H9 (cell line): ENCODE measurements at regions not wholly inside any gene's neighbourhood (a gene's known extent, or its start where the extent isn't known, plus 50 kb on each side); places are given as distances from the start of the nearest gene placed in this dataset.

Experiments
- DNase-seq: peaks from one replicate; pipeline ENCODE4 v3.0.0-alpha.2; 2017
- H2AFZ ChIP-seq: one replicate; pipeline ENCODE4 v1.6.1; 2013; ENCODE audit warnings: mild to moderate bottlenecking, low read length, control low read depth, moderate library complexity
- H2AK5ac ChIP-seq: 2 replicates; pipeline ENCODE4 v1.6.1; 2013; ENCODE audit warnings: low read length, control low read depth, mixed read lengths; ENCODE audit not compliant: insufficient read length
- H2BK120ac ChIP-seq: one replicate; pipeline ENCODE4 v1.6.1; 2013; ENCODE audit warnings: low read depth, mild to moderate bottlenecking, low read length, control low read depth, inconsistent platforms; ENCODE audit not compliant: poor library complexity, severe bottlenecking
- H2BK12ac ChIP-seq: 2 replicates; pipeline ENCODE4 v1.6.1; 2013; ENCODE audit warnings: low read length, control low read depth, mixed read lengths, low read depth; ENCODE audit not compliant: insufficient read length
- H2BK15ac ChIP-seq: 2 replicates; pipeline ENCODE4 v1.6.1; 2013; ENCODE audit warnings: low read depth, low read length, control low read depth
- H2BK20ac ChIP-seq: one replicate; pipeline ENCODE4 v1.6.1; 2013; ENCODE audit warnings: low read depth, mild to moderate bottlenecking, low read length, control low read depth, inconsistent platforms; ENCODE audit not compliant: poor library complexity, severe bottlenecking
- H2BK5ac ChIP-seq: 2 replicates; pipeline ENCODE4 v1.6.1; 2013; ENCODE audit warnings: low read length, control low read depth, mixed read lengths; ENCODE audit not compliant: insufficient read length
- H3K14ac ChIP-seq: 2 replicates; pipeline ENCODE4 v1.6.1; 2013; ENCODE audit warnings: low read length, control low read depth; ENCODE audit not compliant: insufficient read depth
- H3K18ac ChIP-seq: 2 replicates; pipeline ENCODE4 v1.6.1; 2013; ENCODE audit warnings: low read depth, mild to moderate bottlenecking, mixed read lengths, low read length, control low read depth; ENCODE audit not compliant: insufficient read length
- H3K23ac ChIP-seq: 2 replicates; pipeline ENCODE4 v1.6.1; 2013; ENCODE audit warnings: low read length, control low read depth, mixed read lengths, low read depth; ENCODE audit not compliant: insufficient read length
- H3K23me2 ChIP-seq: 2 replicates; pipeline ENCODE4 v1.6.1; 2013; ENCODE audit warnings: low read depth, mild to moderate bottlenecking, mixed read lengths, low read length, control low read depth; ENCODE audit not compliant: insufficient read length, poor library complexity, severe bottlenecking
- H3K27ac ChIP-seq: 2 replicates; pipeline ENCODE4 v1.5.1; 2013; ENCODE audit warnings: low read length, control low read depth, mixed read lengths, low read depth; ENCODE audit not compliant: insufficient read length
- H3K27me3 ChIP-seq: 2 replicates; pipeline ENCODE4 v1.6.1; 2013; ENCODE audit warnings: low read length, control low read depth, inconsistent platforms; ENCODE audit not compliant: insufficient read depth
- H3K4ac ChIP-seq: 2 replicates; pipeline ENCODE4 v1.6.1; 2013; ENCODE audit warnings: low read depth, mild to moderate bottlenecking, control low read depth, inconsistent platforms, low read length, moderate library complexity
- H3K4me1 ChIP-seq: 2 replicates; pipeline ENCODE4 v1.6.1; 2013; ENCODE audit warnings: low read length, control low read depth, inconsistent platforms; ENCODE audit not compliant: insufficient read depth
- H3K4me2 ChIP-seq: 2 replicates; pipeline ENCODE4 v1.6.1; 2013; ENCODE audit warnings: low read length, control low read depth, mixed read lengths; ENCODE audit not compliant: insufficient read length, insufficient read depth
- H3K56ac ChIP-seq: 2 replicates; pipeline ENCODE4 v1.6.1; 2013; ENCODE audit warnings: low read depth, mild to moderate bottlenecking, mixed read lengths, low read length, control low read depth; ENCODE audit not compliant: insufficient read length
- H3K79me1 ChIP-seq: 2 replicates; pipeline ENCODE4 v1.6.1; 2013; ENCODE audit warnings: low read depth, mild to moderate bottlenecking, moderate library complexity, low read length, control low read depth, inconsistent platforms; ENCODE audit not compliant: insufficient read depth, poor library complexity, severe bottlenecking
- H3K79me2 ChIP-seq: 2 replicates; pipeline ENCODE4 v1.6.1; 2013; ENCODE audit warnings: low read length, control low read depth, inconsistent platforms; ENCODE audit not compliant: insufficient read depth
- H3K9ac ChIP-seq: 2 replicates; pipeline ENCODE4 v1.6.1; 2013; ENCODE audit warnings: low read length, control low read depth, mixed read lengths; ENCODE audit not compliant: insufficient read length; ENCODE audit errors: extremely low read depth
- H3K9me3 ChIP-seq: one replicate; pipeline ENCODE4 v1.6.1; 2013; ENCODE audit warnings: low read depth, low read length, inconsistent platforms; ENCODE audit not compliant: control insufficient read depth
- H3T11ph ChIP-seq: one replicate; pipeline ENCODE4 v1.6.1; 2013; ENCODE audit warnings: mild to moderate bottlenecking, low read length, control low read depth, inconsistent platforms
- H4K20me1 ChIP-seq: one replicate; pipeline ENCODE4 v1.6.1; 2013; ENCODE audit not compliant: control insufficient read depth, insufficient read length, insufficient read depth
- H4K5ac ChIP-seq: 2 replicates; pipeline ENCODE4 v1.6.1; 2013; ENCODE audit warnings: low read depth, mild to moderate bottlenecking, mixed read lengths, low read length, control low read depth; ENCODE audit not compliant: insufficient read length
- H4K8ac ChIP-seq: replicated peaks from 2 replicates; pipeline ENCODE4 v1.6.1; 2013; ENCODE audit warnings: low read length, control low read depth, mixed read lengths, low read depth; ENCODE audit not compliant: insufficient read length
- H4K91ac ChIP-seq: 2 replicates; pipeline ENCODE4 v1.6.1; 2013; ENCODE audit warnings: low read depth, mild to moderate bottlenecking, moderate library complexity, mixed read lengths, low read length, control low read depth; ENCODE audit not compliant: insufficient read length
- H3K27ac Mint-ChIP-seq, 3 experiments: 2 replicates in 2 of 3; 3 replicates in 1 of 3; pipeline ENCODE4 v1.8.0; 2020 to 2021; ENCODE audit warnings: mixed read lengths in 3 of 3, mild to moderate bottlenecking in 1 of 3, moderate library complexity in 1 of 3
- H3K27me3 Mint-ChIP-seq: 2 replicates; pipeline ENCODE4 v1.8.0; 2021; ENCODE audit warnings: low read depth, mild to moderate bottlenecking, moderate library complexity, mixed read lengths
- H3K36me3 Mint-ChIP-seq, 3 experiments: 2 replicates in 2 of 3; 3 replicates in 1 of 3; pipeline ENCODE4 v1.8.0; 2020 to 2021; ENCODE audit warnings: low read depth in 3 of 3, mixed read lengths in 3 of 3; ENCODE audit not compliant: insufficient read depth in 1 of 3
- H3K4me1 Mint-ChIP-seq, 2 experiments: 2 replicates each; pipeline ENCODE4 v1.8.0; 2020; ENCODE audit warnings: mixed read lengths in 2 of 2
- H3K4me3 Mint-ChIP-seq, 2 experiments: 2 replicates in 1 of 2; 3 replicates in 1 of 2; pipeline ENCODE4 v1.8.0; 2020 to 2021; ENCODE audit warnings: mild to moderate bottlenecking in 2 of 2, mixed read lengths in 2 of 2, moderate library complexity in 1 of 2
- H3K9me3 Mint-ChIP-seq, 2 experiments: 2 replicates in 1 of 2; 3 replicates in 1 of 2; pipeline ENCODE4 v1.8.0; 2020; ENCODE audit warnings: mild to moderate bottlenecking in 2 of 2, mixed read lengths in 2 of 2, moderate library complexity in 1 of 2
- WGBS: extraction: QIAGEN DNeasy Blood & Tissue Kit; methylation state at CpG from one replicate; pipeline ENCODE4 v1.1.7; 2013; ENCODE audit warnings: missing lambda C conversion rate, low lambda C conversion rate, mixed read lengths; ENCODE audit not compliant: insufficient read length; ENCODE audit errors: extremely low coverage; 5-methylcytosine and 5-hydroxymethylcytosine counted together
- TF ChIP-seq, protein P1 (sequence below): fragments of 200-600 bp; sonication (generic); conservative IDR thresholded peaks from 3 replicates; pipeline ENCODE4 v1.8.0; 2021; ENCODE audit warnings: antibody characterized with exemption, mild to moderate bottlenecking

DNA sequence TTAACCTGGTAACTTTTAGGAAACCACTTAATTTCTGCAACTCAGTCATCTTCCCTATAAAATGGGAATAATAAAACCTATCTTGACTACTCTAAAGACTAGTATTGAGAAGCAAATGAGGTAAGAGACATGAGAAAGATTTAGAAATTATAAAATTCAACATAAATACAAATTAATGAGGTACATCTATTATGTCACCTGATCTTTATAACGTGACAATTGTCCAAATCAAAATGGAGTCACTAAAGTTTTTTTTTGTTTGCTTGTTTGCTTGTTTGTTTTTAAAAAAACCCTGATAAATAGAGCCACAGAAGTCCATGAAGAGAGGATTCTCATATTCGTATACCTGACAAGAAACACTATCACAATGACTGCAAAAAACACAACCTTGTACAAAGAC, 242.8 kb downstream of the LRRN1 start:
- Histone ChIP-seq H3K4ac (no peak overlapping the region), H4K20me1 (no peaks in the 10 kb centered on the region), H2BK120ac (no peak overlapping the region), H3K4me2 (no peak overlapping the region), H3K18ac (no peak overlapping the region), H2BK5ac (no peak overlapping the region), H2BK15ac (no peak overlapping the region), H3K27ac (no peak overlapping the region), H3T11ph (no peak overlapping the region), H3K4me1 (no peaks in the 10 kb centered on the region), H3K79me2 (no peaks in the 10 kb centered on the region), H2AK5ac (no peak overlapping the region), H2AFZ (no peak overlapping the region), H3K9ac (no peak overlapping the region), H3K27me3 (no peaks in the 10 kb centered on the region), H3K56ac (no peak overlapping the region), H3K23ac (no peak overlapping the region), H2BK12ac (no peak overlapping the region), H3K9me3 (no peaks in the 10 kb centered on the region), H4K91ac (no peak overlapping the region), H4K5ac (no peak overlapping the region), H3K23me2 (no peaks in the 10 kb centered on the region), H3K14ac (no peak overlapping the region), H2BK20ac (no peak overlapping the region), H3K79me1 (no peaks in the 10 kb centered on the region), H4K8ac (no peak overlapping the region)
- H3K36me3 Mint-ChIP-seq, result no peaks in the 10 kb centered on the region
- H3K4me1 Mint-ChIP-seq, result no peaks in the 10 kb centered on the region
- no peak overlapping the region for H3K27ac Mint-ChIP-seq
- TF ChIP-seq, protein P1, sequence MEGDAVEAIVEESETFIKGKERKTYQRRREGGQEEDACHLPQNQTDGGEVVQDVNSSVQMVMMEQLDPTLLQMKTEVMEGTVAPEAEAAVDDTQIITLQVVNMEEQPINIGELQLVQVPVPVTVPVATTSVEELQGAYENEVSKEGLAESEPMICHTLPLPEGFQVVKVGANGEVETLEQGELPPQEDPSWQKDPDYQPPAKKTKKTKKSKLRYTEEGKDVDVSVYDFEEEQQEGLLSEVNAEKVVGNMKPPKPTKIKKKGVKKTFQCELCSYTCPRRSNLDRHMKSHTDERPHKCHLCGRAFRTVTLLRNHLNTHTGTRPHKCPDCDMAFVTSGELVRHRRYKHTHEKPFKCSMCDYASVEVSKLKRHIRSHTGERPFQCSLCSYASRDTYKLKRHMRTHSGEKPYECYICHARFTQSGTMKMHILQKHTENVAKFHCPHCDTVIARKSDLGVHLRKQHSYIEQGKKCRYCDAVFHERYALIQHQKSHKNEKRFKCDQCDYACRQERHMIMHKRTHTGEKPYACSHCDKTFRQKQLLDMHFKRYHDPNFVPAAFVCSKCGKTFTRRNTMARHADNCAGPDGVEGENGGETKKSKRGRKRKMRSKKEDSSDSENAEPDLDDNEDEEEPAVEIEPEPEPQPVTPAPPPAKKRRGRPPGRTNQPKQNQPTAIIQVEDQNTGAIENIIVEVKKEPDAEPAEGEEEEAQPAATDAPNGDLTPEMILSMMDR, result no peak
- WGBS, result no CpG with 5 or more reads among the region's 2 CpGs
- H3K4me3 Mint-ChIP-seq, result no peak overlapping the region
- no peaks in the 10 kb centered on the region for H3K9me3 Mint-ChIP-seq
- DNase-seq, result no peak
- peaks cover 2% of the 10 kb centered on the region; the same call in 1 of the 2 replicates for H3K27me3 Mint-ChIP-seq
